HEK293 (cell line): ENCODE measurements at regions not wholly inside any gene's neighbourhood (a gene's known extent, or its start where the extent isn't known, plus 50 kb on each side); places are given as distances from the start of the nearest gene placed in this dataset.

ENCODE experiments used
- CTCF ChIA-PET: fragments of 350-600 bp; formaldehyde crosslinking; extraction: SDS; loops from one replicate; lab custom pipeline; 2021; ENCODE audit warnings: antibody characterized with exemption; lab: Yijun Ruan, JAX
- POLR2A ChIA-PET: fragments of 300-600 bp; formaldehyde crosslinking; extraction: SDS; loops from one replicate; lab custom pipeline; 2020; ENCODE audit warnings: antibody characterized with exemption, inconsistent platforms; lab: Yijun Ruan, JAX
- H3K27ac ChIP-seq: fragments of 200-500 bp; sonication (Bioruptor generic); 2 replicates; pipeline ENCODE4 v1.5.1; 2014; ENCODE audit warnings: low read depth, low read length, control low read depth, inconsistent platforms; ENCODE audit errors: extremely low read depth
- H3K36me3 ChIP-seq, 2 experiments: fragments of 200-500 bp in 1 of 2; sonication (Bioruptor generic) in 1 of 2; 1 replicate in 1 of 2; 2 replicates in 1 of 2; pipeline ENCODE4 v1.5.1; 2014 to 2017; ENCODE audit warnings: inconsistent platforms in 2 of 2, low read length in 2 of 2; ENCODE audit not compliant: control insufficient read depth in 2 of 2, insufficient read depth in 1 of 2
- H3K4me1 ChIP-seq: fragments of 200-500 bp; sonication (Bioruptor generic); 2 replicates; pipeline ENCODE4 v1.5.1; 2014; ENCODE audit warnings: mild to moderate bottlenecking, low read length, inconsistent platforms; ENCODE audit not compliant: control insufficient read depth, insufficient read depth
- H3K4me3 ChIP-seq: 2 replicates; pipeline ENCODE4 v1.5.1; 2011; ENCODE audit warnings: low read depth, mild to moderate bottlenecking, control low read depth, low read length, moderate library complexity
- H3K9me3 ChIP-seq: fragments of 200-500 bp; sonication (Bioruptor generic); 2 replicates; pipeline ENCODE4 v1.5.1; 2014; ENCODE audit warnings: low read depth, low read length, inconsistent platforms; ENCODE audit not compliant: control insufficient read depth, insufficient read depth
- KLF7 ChIP-seq: fragments of 450-650 bp; formaldehyde crosslinking; IDR thresholded peaks from 2 replicates; pipeline ENCODE4 v1.5.1; 2016; ENCODE audit warnings: missing biosample characterization, missing genetic modification characterization, borderline replicate concordance
- KLF9 ChIP-seq: fragments of 450-650 bp; formaldehyde crosslinking; IDR thresholded peaks from 2 replicates; pipeline ENCODE4 v1.5.1; 2016; ENCODE audit warnings: missing biosample characterization, missing genetic modification characterization, low read depth
- OVOL3 ChIP-seq: fragments of 450-650 bp; formaldehyde crosslinking; IDR thresholded peaks from 2 replicates; pipeline ENCODE4 v1.5.1; 2016; ENCODE audit warnings: missing biosample characterization, missing genetic modification characterization
- REST ChIP-seq: fragments of 450-650 bp; formaldehyde crosslinking; IDR thresholded peaks from 2 replicates; pipeline ENCODE4 v1.5.1; 2016; ENCODE audit warnings: missing biosample characterization, missing genetic modification characterization
- TSHZ1 ChIP-seq: fragments of 450-650 bp; formaldehyde crosslinking; IDR thresholded peaks from 2 replicates; pipeline ENCODE4 v1.5.1; 2016; ENCODE audit warnings: missing biosample characterization, missing genetic modification characterization, borderline replicate concordance
- ZBTB1 ChIP-seq: fragments of 450-650 bp; formaldehyde crosslinking; IDR thresholded peaks from 2 replicates; pipeline ENCODE4 v1.5.1; 2016; ENCODE audit warnings: missing biosample characterization, missing genetic modification characterization
- ZNF10 ChIP-seq: fragments of 450-650 bp; formaldehyde crosslinking; IDR thresholded peaks from 2 replicates; pipeline ENCODE4 v1.5.1; 2017; ENCODE audit warnings: missing biosample characterization, missing genetic modification characterization
- ZNF114 ChIP-seq: fragments of 450-650 bp; formaldehyde crosslinking; IDR thresholded peaks from 2 replicates; pipeline ENCODE4 v1.5.0; 2017; ENCODE audit warnings: missing biosample characterization, missing genetic modification characterization
- ZNF121 ChIP-seq: fragments of 450-650 bp; formaldehyde crosslinking; IDR thresholded peaks from 2 replicates; pipeline ENCODE4 v1.5.1; 2016; ENCODE audit warnings: missing biosample characterization, missing genetic modification characterization
- ZNF155 ChIP-seq: fragments of 450-650 bp; formaldehyde crosslinking; IDR thresholded peaks from 2 replicates; pipeline ENCODE4 v1.5.1; 2016; ENCODE audit warnings: missing biosample characterization, missing genetic modification characterization
- ZNF341 ChIP-seq: fragments of 450-650 bp; formaldehyde crosslinking; IDR thresholded peaks from 2 replicates; pipeline ENCODE4; 2016; ENCODE audit warnings: low read depth, missing biosample characterization, missing genetic modification characterization
- ZNF473 ChIP-seq: fragments of 450-650 bp; formaldehyde crosslinking; IDR thresholded peaks from 2 replicates; pipeline ENCODE4 v1.5.1; 2017; ENCODE audit warnings: missing biosample characterization, missing genetic modification characterization
- ZNF518A ChIP-seq: fragments of 450-650 bp; formaldehyde crosslinking; conservative IDR thresholded peaks from 2 replicates; pipeline ENCODE4 v1.5.1; 2016; ENCODE audit warnings: low read depth, missing biosample characterization, missing genetic modification characterization
- ZNF585B ChIP-seq: fragments of 450-650 bp; formaldehyde crosslinking; IDR thresholded peaks from 2 replicates; pipeline ENCODE4 v1.5.1; 2016; ENCODE audit warnings: missing biosample characterization, missing genetic modification characterization
- ZNF664 ChIP-seq: fragments of 450-650 bp; formaldehyde crosslinking; IDR thresholded peaks from 2 replicates; pipeline ENCODE4 v1.5.1; 2016; ENCODE audit warnings: missing biosample characterization, missing genetic modification characterization

GRCh38 chr18:22879293-22879692 lies 53.8 kb upstream of the RBBP8 start:
- Histone ChIP-seq H3K27ac (no peak overlapping the region), H3K9me3 (no peaks in the 10 kb centered on the region), H3K4me1 (0 out of 2 replicates have a peak, but pooled peaks cover 3% of the 10 kb centered on the region), H3K36me3 (no peaks in the 10 kb centered on the region), H3K4me3 (no peak overlapping the region)
- no peak for TF ChIP-seq ZNF10 (tag by site-specific recombination)
- no peak for TF ChIP-seq ZNF518A
- TF ChIP-seq ZNF155, result no peak
- TF ChIP-seq ZNF341 (tag by site-specific recombination), result no peak
- TF ChIP-seq ZNF121 (tag by site-specific recombination), result no peak
- no peak for TF ChIP-seq TSHZ1 (tag by site-specific recombination)
- no peak for TF ChIP-seq OVOL3 (tag by site-specific recombination)
- no peak for TF ChIP-seq KLF7
- no peak for TF ChIP-seq ZNF664 (tag by site-specific recombination)
- TF ChIP-seq REST (tag by site-specific recombination), result no peak
- POLR2A ChIA-PET, result no interaction called here
- CTCF ChIA-PET, result interaction anchor here (0.7 kb wide), 1 partner anchor 651 kb away, joined by 3 read pairs; no protein-coding TSS in a partner anchor

- ChIA-PET CTCF (no interaction called here), POLR2A (interaction anchor here (0.5 to 1.1 kb wide), 2 partner anchors 51 to 85 kb away, joined by 3 to 4 read pairs; partner anchors contain the start of gene RBBP8)
- no peak overlapping the region for H3K27ac ChIP-seq
- H3K36me3 ChIP-seq, result no peaks in the 10 kb centered on the region
- H3K4me1 ChIP-seq, result 0 out of 2 replicates have a peak, but pooled peaks cover 3% of the 10 kb centered on the region
- TF ChIP-seq ZNF114 (tag by site-specific recombination), result no peak
- no peak for TF ChIP-seq ZBTB1
- TF ChIP-seq ZNF585B (tag by site-specific recombination), result no peak
- no peak for TF ChIP-seq ZNF473
- TF ChIP-seq KLF9 (tag by site-specific recombination), result no peak
- TF ChIP-seq, all 188 proteins: peak for 0
- Histone ChIP-seq H3K9me3 (no peaks in the 10 kb centered on the region), H3K4me3 (no peak overlapping the region)
Measured at GRCh38 chr18:22882084-22882483, 51.0 kb upstream of the RBBP8 start.
